Chondrocyte (in vitro differentiated cells): ENCODE measurements at regions not wholly inside any gene's neighbourhood (a gene's known extent, or its start where the extent isn't known, plus 50 kb on each side); places are given as distances from the start of the nearest gene placed in this dataset.

Experiments
- DNase-seq: peaks from one replicate; pipeline ENCODE4 v3.0.0; 2021; ENCODE audit warnings: mixed read lengths, low spot score
- H3K27ac Mint-ChIP-seq: one replicate; pipeline ENCODE4 v1.8.0; 2021; ENCODE audit warnings: mild to moderate bottlenecking, moderate library complexity, mixed read lengths; ENCODE audit not compliant: unreplicated experiment
- H3K27me3 Mint-ChIP-seq: 2 replicates; pipeline ENCODE4 v1.8.0; 2021; ENCODE audit warnings: low read depth, mixed read lengths
- H3K36me3 Mint-ChIP-seq: 2 replicates; pipeline ENCODE4 v1.8.0; 2021; ENCODE audit warnings: low read depth, mixed read lengths
- H3K4me1 Mint-ChIP-seq: 2 replicates; pipeline ENCODE4 v1.8.0; 2021; ENCODE audit warnings: low read depth, mild to moderate bottlenecking, mixed read lengths
- H3K4me3 Mint-ChIP-seq: one replicate; pipeline ENCODE4 v1.8.0; 2021; ENCODE audit warnings: mild to moderate bottlenecking, moderate library complexity, mixed read lengths; ENCODE audit not compliant: unreplicated experiment
- H3K9me3 Mint-ChIP-seq: 2 replicates; pipeline ENCODE4 v1.8.0; 2021; ENCODE audit warnings: low read depth, mixed read lengths
- CTCF ChIP-seq: fragments of 200-600 bp; sonication (generic); IDR thresholded peaks from 2 replicates; pipeline ENCODE4 v1.5.0; 2021; ENCODE audit warnings: antibody characterized with exemption, mild to moderate bottlenecking, moderate library complexity

DNA sequence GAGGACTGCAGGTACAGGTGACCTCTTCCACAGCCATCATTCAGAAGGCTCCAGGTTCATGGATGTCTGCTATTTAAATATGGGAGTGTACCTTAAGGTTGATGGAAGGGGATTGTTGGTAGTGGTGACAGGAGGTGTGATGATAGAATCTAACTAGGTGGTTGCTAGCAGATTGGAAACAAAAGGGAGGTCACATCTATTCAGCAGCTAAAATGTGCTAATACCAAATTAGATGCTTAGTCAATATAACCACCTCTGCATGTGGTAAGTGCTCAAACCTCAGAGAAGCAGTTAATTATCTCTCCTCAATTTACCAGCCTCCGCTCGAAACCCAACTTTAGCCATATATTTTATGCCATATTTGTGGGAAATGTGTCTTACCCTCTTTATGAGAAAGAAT is 98.7 kb upstream of the CCSER1 start:
- peaks cover 12% of the 10 kb centered on the region for H3K27me3 Mint-ChIP-seq
- DNase-seq = no peak
- no peaks in the 10 kb centered on the region for H3K36me3 Mint-ChIP-seq
- H3K4me3 Mint-ChIP-seq = no peak overlapping the region
- no peaks in the 10 kb centered on the region for H3K4me1 Mint-ChIP-seq
- H3K9me3 Mint-ChIP-seq = no peaks in the 10 kb centered on the region
- H3K27ac Mint-ChIP-seq = no peak overlapping the region
- no peak for TF ChIP-seq CTCF

- peaks cover 7% of the 10 kb centered on the region for H3K9me3 Mint-ChIP-seq
- no peak overlapping the region for H3K4me3 Mint-ChIP-seq
- peaks cover 12% of the 10 kb centered on the region for H3K27me3 Mint-ChIP-seq
- no peaks in the 10 kb centered on the region for H3K4me1 Mint-ChIP-seq
- no peak overlapping the region for H3K27ac Mint-ChIP-seq
- DNase-seq = no peak
- H3K36me3 Mint-ChIP-seq = peaks cover 1% of the 10 kb centered on the region
- TF ChIP-seq CTCF = no peak
Observed at GRCh38 chr4:90030202-90030601, 97.0 kb upstream of the CCSER1 start.

DNA sequence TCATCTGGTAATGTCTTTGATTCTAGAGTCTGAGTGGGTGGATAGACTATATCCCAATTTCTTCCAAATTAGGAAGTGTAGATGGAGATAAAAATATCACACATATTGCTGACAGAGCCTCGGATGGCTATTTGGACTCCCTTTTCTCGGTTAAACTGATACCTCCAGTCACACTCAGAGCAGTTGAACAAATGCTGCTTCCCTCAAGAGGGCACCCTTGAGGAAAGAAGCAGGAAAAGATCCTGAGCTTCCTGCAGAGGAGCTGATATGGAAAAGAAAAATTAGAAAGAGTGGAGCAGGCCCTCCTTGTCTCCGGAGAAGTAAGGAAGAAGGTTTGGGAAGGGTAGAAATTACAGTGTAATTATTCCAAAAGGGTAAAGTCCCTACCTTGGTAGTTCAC is 96.2 kb upstream of the CCSER1 start:
- DNase-seq = no peak
- H3K4me1 Mint-ChIP-seq = no peaks in the 10 kb centered on the region
- no peak overlapping the region for H3K4me3 Mint-ChIP-seq
- no peak overlapping the region for H3K27ac Mint-ChIP-seq
- peak; percentile 41 for TF ChIP-seq CTCF
- H3K27me3 Mint-ChIP-seq = peaks cover 12% of the 10 kb centered on the region
- H3K9me3 Mint-ChIP-seq = peaks cover 11% of the 10 kb centered on the region
- peaks cover 1% of the 10 kb centered on the region for H3K36me3 Mint-ChIP-seq

- Mint-ChIP-seq H3K9me3 (peaks cover 11% of the 10 kb centered on the region), H3K27ac (no peak overlapping the region), H3K4me3 (no peak overlapping the region), H3K36me3 (peaks cover 1% of the 10 kb centered on the region), H3K4me1 (no peaks in the 10 kb centered on the region), H3K27me3 (no peaks in the 10 kb centered on the region)
- no peak for TF ChIP-seq CTCF
- no peak for DNase-seq
Observed at GRCh38 chr4:90039122-90039521, 88.1 kb upstream of the CCSER1 start.

DNA sequence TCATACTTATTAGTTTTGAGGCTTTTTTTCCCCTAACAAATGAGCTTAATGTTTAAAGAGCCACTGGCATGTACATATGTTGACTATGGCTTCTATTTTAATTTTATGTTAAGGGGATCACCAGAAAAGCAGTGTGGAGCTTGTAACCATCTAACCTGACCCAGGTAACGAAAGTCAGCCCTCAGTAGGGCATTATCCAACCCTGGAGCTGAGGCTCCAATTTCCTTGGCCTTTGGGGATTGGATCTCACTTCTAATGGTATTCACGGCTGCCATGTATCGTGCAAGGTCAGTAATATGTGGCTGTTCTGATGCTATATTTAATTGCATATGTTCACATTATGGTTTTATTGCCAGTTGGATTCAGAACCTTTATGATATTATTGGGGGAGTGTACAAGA is 75.2 kb upstream of the CCSER1 start:
- H3K9me3 Mint-ChIP-seq = no peaks in the 10 kb centered on the region
- DNase-seq = no peak
- peaks cover 3% of the 10 kb centered on the region for H3K27me3 Mint-ChIP-seq
- H3K4me3 Mint-ChIP-seq = no peak overlapping the region
- no peak overlapping the region for H3K27ac Mint-ChIP-seq
- no peaks in the 10 kb centered on the region for H3K36me3 Mint-ChIP-seq
- no peak for TF ChIP-seq CTCF
- H3K4me1 Mint-ChIP-seq = no peaks in the 10 kb centered on the region
